ENCODE measurements at regions not wholly inside any gene's neighbourhood (a gene's known extent, or its start where the extent isn't known, plus 50 kb on each side); places are given as distances from the start of the nearest gene placed in this dataset.

DNA sequence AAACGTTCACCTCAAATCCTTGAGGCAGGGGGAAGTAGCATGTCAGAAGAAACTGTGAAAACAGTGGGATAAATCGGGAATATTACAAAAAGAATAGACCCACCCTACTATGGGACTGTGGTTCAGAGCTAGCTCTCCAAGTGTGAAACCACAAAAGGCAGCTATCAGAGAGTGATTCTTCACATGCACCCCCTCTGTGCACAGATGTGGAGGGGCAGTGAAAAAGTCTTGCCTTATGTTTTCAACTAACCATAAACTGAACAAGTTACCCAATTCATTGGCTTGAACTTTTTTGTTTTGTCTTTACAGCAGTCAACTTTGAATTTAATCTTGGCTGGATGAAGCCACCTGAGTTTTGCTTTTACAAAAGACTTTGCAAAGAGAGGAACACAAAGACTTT, 98.8 kb upstream of the NR4A3 start:
- DNase-seq = no peak

DNA sequence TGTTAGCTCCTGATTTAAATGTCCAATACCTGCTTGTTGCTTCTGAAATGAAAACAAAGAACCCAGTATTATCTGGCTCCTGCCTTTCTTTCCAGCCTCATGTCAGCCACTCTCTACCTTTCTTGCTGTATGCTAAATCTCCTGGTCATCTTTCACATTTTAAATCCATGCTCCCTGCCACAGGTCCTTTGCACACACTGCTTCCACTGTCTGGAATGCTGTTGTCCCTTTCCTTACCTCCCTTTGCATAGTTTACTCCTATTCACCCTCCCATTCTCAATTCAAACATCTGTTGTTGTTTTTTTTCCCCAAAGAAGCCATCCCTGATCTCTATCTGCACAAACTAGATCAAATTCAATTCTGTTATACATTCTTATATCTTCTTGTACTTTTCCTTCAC, 97.0 kb upstream of the NR4A3 start:
- DNase-seq = no peak

GRCh38 chr9:99725852-99726251, 95.8 kb upstream of the NR4A3 start:
- DNase-seq = no peak

DNA sequence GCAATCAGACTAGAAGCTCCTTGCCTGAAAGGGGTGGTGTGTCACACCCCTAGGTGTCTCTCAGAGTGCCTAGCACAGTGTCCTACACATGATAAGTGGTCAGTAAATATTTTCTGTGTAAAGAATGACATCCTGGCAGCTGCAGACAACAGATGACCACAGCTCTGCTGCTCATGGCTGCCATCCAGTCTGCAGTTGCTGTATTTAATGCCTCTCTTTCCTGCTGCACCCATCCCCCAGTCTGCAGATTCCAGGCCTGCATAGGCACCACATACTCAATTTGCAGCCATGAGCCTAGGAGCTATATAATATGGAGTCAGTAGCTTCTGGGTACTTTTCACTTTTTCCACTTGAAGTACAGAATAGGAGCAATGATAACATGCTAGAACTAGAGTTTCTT, 94.9 kb upstream of the NR4A3 start:
- DNase-seq = no peak

DNA sequence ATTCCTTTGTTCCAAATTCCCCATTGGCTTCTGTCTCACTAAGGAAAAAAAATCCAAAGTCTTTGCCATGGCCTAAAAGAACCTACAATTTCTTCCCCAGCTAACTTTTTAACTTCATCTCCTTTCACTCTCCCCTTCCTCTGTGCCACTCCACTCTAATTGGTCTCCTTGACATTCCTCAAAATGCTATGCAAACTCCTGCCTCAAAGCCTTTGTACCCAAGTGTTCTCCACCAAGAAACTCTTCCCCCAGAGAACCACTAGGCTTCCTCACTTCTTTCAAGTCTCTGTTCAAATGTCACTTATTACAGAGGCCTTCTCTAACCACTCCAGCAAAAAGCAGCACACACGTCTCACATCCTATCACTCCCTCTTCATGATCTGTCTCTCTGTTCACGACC, 91.6 kb upstream of the NR4A3 start:
- DNase-seq = no peak

GRCh38 chr9:99731950-99732349, 89.7 kb upstream of the NR4A3 start:
- no peak for DNase-seq

- no peak for DNase-seq
Measured at GRCh38 chr9:99732715-99733114, 89.0 kb upstream of the NR4A3 start.

DNA sequence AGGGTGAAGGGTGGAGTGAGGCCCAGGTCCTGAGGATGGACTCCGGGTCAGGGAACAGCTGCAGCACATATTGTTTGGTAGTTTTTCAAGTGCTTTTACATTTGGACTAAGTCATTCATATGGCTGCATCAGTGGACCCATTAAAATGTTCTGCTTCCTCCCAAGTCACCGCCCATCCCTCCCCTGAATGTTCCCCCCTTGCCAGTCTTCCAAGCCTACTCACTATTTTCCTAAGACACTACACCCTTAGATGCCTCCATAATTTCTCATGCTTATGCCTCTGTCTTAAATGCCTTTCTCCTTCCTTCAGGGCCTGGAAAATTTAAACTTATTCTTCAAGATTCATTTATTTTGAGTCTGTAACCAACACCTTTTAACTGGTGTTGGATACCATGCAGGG, 86.6 kb upstream of the NR4A3 start:
- DNase-seq = no peak

DNA sequence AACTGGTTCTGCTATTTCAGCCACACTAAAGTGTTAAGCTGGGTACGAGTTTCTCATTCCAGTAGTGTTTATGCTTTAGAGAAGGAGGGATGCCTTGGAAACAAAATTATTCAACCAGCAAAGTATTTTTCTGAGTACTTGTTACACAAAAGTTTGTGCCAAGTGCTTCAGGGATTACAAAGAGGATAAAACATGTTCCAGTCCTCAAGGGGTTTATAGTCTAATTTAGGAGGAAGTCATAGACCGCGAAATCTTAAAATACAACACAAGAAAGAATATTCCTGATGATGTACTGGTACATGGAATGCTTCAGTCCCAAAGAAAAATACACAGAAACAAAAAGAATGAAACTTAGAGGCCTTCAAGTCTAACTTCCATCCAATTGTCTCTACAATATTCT, 85.4 kb upstream of the NR4A3 start:
- no peak for DNase-seq

- no peak for DNase-seq
Measured at GRCh38 chr9:99737649-99738048, 84.0 kb upstream of the NR4A3 start.

- no peak for DNase-seq
Measured at GRCh38 chr9:99743006-99743405, 78.7 kb upstream of the NR4A3 start.

DNA sequence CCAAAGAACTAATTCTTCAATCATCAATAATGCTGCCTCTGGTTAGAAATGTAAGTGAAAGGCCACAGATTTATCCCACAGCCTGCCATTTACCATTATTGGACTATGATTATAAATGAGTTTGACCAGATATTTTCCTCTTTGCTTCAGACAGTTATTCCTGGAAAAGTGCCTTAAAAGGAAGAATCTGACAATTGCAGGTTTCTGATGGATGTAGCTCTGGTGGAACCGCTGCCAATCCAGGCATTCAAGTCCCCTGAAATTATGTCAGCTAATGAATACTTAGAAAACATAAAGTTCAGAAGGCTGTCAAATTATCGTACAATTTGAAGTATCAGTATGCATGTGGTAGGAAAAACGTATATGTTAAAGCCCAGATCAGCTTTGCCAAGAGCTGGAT, 78.2 kb upstream of the NR4A3 start:
- DNase-seq = no peak

- no peak for DNase-seq
Measured at GRCh38 chr9:99744132-99744531, 77.6 kb upstream of the NR4A3 start.

DNA sequence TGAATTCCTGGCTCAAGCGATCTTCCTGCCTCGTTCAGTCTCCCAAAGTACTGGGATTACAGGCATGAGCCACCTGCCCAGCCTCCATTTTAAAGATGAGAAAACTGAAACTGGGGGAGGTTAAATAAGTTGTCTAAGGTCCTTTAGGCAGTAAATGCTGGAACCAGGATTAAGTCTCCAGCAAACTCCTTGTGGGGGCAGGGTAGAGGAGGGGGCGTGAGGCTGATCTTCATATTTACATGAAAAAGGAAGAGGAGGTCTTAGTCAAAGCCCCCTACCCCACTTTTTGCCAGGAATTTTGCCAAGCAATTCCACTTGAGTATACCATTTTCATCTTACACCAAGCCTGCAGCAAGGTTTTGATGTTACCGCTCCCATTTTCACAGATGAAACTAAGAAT, 76.6 kb upstream of the NR4A3 start:
- DNase-seq = no peak

- DNase-seq = no peak
Measured at GRCh38 chr9:99746406-99746805, 75.3 kb upstream of the NR4A3 start.

GRCh38 chr9:99748266-99748665, 73.4 kb upstream of the NR4A3 start:
- DNase-seq = no peak

DNA sequence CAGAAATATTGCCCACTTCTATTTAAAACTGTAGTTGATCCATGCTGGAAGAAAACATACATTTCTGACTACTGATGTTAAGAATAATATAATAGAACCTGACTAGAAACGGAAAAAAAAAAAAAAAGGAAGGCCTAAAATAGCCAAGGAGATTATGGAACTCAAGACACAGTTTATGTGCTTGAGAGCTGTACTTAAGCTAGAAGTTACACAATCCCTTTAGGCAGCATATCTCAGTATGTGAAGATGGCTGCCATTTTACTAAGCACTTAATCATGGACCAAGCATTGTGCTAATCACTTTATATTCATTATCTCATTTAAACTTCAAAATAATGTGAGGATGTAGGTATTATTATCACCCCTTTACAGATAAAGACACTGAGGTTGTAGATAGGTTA, 73.0 kb upstream of the NR4A3 start:
- no peak for DNase-seq

DNA sequence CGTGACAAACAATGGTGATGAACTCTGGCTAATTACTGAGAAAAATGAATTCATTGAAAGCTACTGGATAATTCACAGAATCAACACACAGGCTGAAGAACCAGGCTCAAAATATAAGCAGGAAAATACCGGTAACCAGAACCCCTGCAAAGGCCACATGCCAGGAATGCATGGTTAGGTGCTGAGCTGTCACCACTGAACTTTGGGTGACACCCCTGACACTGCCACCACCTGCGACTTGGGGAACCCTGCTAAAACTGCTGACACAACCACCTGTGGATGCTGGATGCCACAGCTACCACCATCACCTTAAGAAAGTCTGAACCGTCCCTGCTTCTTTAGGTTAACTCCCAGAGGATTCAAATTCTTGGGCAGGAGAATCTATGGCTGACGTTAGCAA, 72.0 kb upstream of the NR4A3 start:
- no peak for DNase-seq

DNA sequence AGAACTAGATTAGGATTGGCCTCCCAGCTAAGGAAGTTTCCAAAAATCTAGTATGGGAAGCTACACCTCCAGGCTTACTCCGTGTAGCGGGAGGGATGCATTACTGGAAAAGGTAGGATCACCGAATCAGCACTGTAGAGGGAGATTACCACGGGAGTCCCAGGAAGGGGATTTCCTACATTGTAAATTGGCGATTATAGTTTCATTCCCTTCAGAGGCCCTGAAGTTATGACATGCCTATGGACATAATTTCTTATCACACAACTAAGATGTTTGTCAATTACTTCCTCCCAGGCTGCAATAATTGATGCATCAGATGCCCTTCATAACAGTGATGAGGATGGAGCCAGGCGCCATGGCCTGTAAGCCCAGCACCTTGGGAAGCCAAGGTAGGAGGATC, 71.2 kb upstream of the NR4A3 start:
- no peak for DNase-seq

DNA sequence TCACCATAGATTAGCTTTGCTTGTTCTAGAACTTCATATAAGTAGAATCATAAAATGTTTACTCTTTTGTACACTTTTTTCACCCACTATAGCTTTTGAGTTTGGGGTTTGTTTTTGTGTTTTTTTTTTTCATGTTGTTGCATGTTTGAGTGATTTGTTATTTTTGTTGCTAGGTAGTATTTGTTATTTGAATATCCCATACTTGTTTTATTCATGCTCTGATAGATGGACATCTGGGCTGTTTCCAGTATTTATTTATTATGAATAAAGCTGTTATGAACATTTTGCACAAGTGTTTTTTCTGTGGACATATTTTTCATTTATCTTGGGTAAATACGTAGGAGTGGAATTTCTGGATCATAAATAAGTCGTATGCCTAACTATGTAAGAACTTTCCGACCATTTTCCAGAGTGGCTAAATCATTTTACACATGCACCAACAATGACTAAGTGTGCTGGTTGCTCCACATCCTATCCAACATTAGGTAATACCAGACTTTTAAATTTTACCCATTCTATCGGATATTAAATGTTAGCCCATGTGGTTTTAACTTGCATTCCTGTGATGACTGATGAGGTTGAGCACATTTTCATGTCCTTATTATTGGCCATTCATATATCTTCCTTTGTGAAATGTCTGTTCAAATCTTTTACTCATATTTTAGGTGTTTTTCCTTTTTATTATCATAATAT, 69.1 kb upstream of the NR4A3 start:
- DNase-seq = no peak

DNA sequence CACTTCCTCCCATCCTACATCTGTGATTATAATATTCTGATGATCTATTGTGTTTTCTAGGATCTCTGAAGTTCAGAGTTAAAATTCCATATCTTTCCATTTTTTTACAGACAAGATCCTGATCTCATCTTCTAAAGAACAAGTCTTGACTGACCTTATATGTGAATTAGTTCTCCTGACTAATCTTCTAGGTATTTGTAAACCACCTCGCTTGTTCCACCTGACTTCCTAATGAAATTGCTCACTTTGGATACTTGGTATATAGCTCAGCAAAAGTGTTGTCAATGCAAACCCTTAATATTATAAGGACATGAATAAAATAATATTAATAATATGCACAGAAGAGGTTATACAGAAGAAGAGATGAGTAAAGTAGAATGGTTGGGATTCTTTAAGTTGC, 68.2 kb upstream of the NR4A3 start:
- DNase-seq = no peak

DNA sequence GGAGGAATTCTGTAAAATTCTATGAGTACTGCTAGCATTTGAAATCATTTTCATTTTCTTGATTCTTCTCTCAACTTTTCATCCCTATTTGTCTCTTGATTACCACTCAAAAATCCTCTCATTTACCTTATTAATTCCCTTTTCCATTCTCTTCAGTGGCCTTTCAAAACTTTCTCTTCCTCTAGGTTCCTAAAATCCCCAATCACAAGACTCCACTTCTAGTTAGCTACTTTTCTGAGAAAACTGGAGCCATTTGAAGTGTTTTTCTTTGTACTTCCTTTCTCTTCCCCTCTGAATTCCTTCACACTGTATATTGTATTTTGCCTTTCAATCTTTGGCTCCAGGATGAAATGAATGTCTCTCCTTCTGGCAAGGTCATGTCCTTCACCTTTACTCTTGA, 61.3 kb upstream of the NR4A3 start:
- DNase-seq = no peak

DNA sequence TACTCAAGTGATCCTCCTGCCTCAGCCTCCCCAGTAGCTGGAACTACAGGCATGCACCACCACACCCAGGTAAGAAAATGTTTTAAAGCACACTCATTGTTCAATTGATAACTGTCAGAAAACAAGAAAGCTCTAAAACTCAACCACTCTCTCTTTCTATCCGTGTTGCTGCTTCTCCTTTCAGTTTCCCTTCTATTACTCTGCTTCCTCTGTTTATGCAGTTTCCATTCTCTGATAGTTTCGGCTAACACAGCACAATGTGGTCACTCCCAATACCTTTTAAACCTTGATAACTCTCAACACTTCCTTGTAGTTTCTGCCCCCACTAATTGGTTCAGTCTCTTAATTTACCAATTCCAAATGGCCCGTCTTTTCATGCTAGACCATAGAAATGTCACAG, 59.2 kb upstream of the NR4A3 start:
- DNase-seq = no peak

All from COR-L47 (cell line).